ENCODE measurements at regions not wholly inside any gene's neighbourhood (a gene's known extent, or its start where the extent isn't known, plus 50 kb on each side); places are given as distances from the start of the nearest gene placed in this dataset.
"Not testable (repeated sequence)": the region's sequence is repeated elsewhere in the genome, so short reads cannot be mapped to it uniquely, and the experiment has no call there.

GRCh38 chr17:70750983-70751382, 581.7 kb downstream of the KCNJ2 start:
- Histone ChIP-seq H3K4me1 (ENCODE audit: insufficient read depth) (no peaks in the 10 kb centered on the region), H3K27ac (ENCODE audit: low read depth) (no peak overlapping the region), H3K4me3 (ENCODE audit: low read depth, low read length) (no peak overlapping the region), H3K36me3 (ENCODE audit: insufficient read depth) (no peaks in the 10 kb centered on the region)
- no peak for DNase-seq (ENCODE audit: extremely low spot score)
- 51% methylated on average over 1 of the region's 1 CpG for WGBS

DNA sequence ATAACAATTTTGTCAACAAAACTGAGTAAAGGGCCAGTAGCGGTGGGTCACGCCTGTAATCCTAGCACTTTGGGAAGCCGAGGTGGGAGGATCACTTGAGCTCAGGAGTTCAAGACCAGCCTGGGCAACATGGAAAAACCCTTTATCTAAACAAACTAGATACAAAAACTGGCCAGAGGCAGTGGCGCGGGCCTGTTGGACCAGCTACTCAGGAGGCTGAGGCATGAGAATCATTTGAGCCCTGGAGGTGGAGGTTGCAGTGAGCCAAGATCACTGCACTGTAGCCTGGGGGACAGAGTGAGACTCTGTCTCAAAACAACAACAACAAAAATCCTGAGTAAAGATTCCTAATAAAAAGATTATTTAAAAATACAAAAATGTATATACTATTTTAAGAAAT, 583.1 kb downstream of the KCNJ2 start:
- not testable (repeated sequence) for H3K4me3 ChIP-seq (ENCODE audit: low read depth, low read length); H3K36me3 ChIP-seq (ENCODE audit: insufficient read depth); H3K4me1 ChIP-seq (ENCODE audit: insufficient read depth); H3K27ac ChIP-seq (ENCODE audit: low read depth); DNase-seq (ENCODE audit: extremely low spot score)
- 92% methylated on average over 5 of the region's 5 CpGs for WGBS

GRCh38 chr17:70752966-70753467, 583.7 kb downstream of the KCNJ2 start:
- H3K4me1 ChIP-seq (ENCODE audit: insufficient read depth): no peaks in the 10 kb centered on the region
- WGBS: 96% methylated on average over 1 of the region's 1 CpG

DNA sequence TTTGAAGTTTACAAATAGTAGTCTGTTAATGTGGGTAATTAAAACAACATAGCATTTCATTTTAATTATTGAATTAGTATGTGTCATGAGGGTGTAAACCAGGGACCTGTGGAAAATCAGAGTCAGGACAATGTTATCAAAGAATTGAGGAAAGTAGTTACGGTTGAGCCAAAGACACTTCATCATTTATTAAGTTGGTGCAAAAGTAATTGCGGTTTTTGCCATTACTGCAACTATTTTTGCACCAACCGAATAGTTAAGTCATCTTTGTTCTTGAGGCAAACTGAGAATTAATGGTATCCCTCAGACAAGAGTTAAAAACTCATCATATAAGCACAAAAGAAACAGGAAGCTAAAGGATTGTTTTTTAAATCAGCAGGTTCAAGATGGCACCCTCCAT, 593.7 kb downstream of the KCNJ2 start:
- no peak for DNase-seq (ENCODE audit: extremely low spot score)
- H3K4me3 ChIP-seq (ENCODE audit: low read depth, low read length): no peak overlapping the region
- no peaks in the 10 kb centered on the region for H3K4me1 ChIP-seq (ENCODE audit: insufficient read depth)
- H3K36me3 ChIP-seq (ENCODE audit: insufficient read depth): no peaks in the 10 kb centered on the region
- 94% methylated on average over 3 of the region's 3 CpGs for WGBS
- H3K27ac ChIP-seq (ENCODE audit: low read depth): no peak overlapping the region

More at GRCh38 chr17:70752966-70753467, 583.7 kb downstream of the KCNJ2 start:
- no peak overlapping the region for H3K27ac ChIP-seq (ENCODE audit: low read depth)
- H3K36me3 ChIP-seq (ENCODE audit: insufficient read depth): no peaks in the 10 kb centered on the region
- no peak for DNase-seq (ENCODE audit: extremely low spot score)
- H3K4me3 ChIP-seq (ENCODE audit: low read depth, low read length): no peak overlapping the region

- peak; percentile 5 for DNase-seq (ENCODE audit: extremely low spot score)
- Histone ChIP-seq H3K4me1 (ENCODE audit: insufficient read depth) (no peaks in the 10 kb centered on the region), H3K4me3 (ENCODE audit: low read depth, low read length) (no peak overlapping the region), H3K27ac (ENCODE audit: low read depth) (no peak overlapping the region), H3K36me3 (ENCODE audit: insufficient read depth) (no peaks in the 10 kb centered on the region)
- WGBS: 50% methylated on average over 2 of the region's 2 CpGs
Measured at GRCh38 chr17:70767102-70767701, 597.9 kb downstream of the KCNJ2 start.

- WGBS: 90% methylated on average over 1 of the region's 1 CpG
- Histone ChIP-seq H3K27ac (ENCODE audit: low read depth) (no peak overlapping the region), H3K36me3 (ENCODE audit: insufficient read depth) (no peaks in the 10 kb centered on the region), H3K4me1 (ENCODE audit: insufficient read depth) (no peaks in the 10 kb centered on the region), H3K4me3 (ENCODE audit: low read depth, low read length) (no peak overlapping the region)
- no peak for DNase-seq (ENCODE audit: extremely low spot score)
Measured at GRCh38 chr17:70769956-70770355, 600.6 kb downstream of the KCNJ2 start.

DNA sequence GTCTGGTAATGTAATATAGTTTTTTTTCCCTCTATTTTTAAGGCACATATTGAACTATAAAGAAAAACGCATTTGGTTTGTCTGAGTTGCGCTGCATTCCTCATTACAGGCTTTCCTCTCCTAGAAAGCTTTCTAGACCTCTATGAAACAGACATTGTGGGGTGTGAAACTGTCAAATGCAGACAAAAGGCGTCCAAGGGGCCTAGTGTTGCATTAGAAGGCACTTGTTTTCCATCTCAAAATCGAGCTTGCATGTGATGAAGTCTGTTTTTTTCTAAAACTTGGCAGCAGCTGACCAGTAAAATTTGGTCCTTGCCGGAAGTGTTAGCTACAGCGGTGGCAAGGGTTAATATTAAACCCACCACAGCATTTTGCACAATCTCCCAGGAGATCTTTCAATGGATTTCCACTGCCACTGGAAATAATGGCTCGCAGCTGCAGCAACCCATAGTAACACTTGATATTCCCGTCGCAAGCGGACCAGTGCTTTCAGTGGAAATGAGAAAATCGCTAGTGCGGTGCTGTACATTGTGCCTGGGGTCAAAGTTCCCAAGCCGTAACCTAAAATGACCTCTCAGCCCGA, 602.6 kb downstream of the KCNJ2 start:
- no peaks in the 10 kb centered on the region for H3K36me3 ChIP-seq (ENCODE audit: insufficient read depth)
- no peak overlapping the region for H3K4me3 ChIP-seq (ENCODE audit: low read depth, low read length)
- no peak for DNase-seq (ENCODE audit: extremely low spot score)
- no peak overlapping the region for H3K27ac ChIP-seq (ENCODE audit: low read depth)
- WGBS: 76% methylated on average over 14 of the region's 14 CpGs
- no peaks in the 10 kb centered on the region for H3K4me1 ChIP-seq (ENCODE audit: insufficient read depth)

GRCh38 chr17:70772761-70773160, 603.4 kb downstream of the KCNJ2 start:
- WGBS: 80% methylated on average over 7 of the region's 7 CpGs

DNA sequence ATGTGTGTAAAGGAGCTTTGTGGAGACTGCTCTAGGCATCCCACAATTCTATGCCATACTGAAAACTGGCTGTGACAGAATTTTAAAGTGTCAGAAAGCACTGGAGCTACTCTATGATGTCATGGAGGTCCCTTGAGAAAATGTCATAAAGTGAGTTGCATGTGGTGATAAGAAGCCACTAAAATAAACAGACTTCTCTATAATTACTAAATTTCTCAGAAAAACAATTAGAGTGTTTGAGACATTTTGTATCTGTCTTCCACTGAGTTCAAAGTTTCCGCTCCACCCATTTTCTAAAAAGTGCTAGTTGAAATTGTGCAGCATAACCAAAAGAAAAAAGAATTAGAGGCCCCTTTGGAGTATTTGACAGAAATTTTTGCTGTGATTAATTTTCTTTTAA, 603.9 kb downstream of the KCNJ2 start:
- whole genome bisulfite sequencing: 85% methylated on average over 1 of the region's 1 CpG
- DNase-seq (ENCODE audit: extremely low spot score): no peak

More at GRCh38 chr17:70772761-70773160, 603.4 kb downstream of the KCNJ2 start:
- H3K36me3 ChIP-seq (ENCODE audit: insufficient read depth): no peaks in the 10 kb centered on the region
- no peak overlapping the region for H3K27ac ChIP-seq (ENCODE audit: low read depth)
- H3K4me3 ChIP-seq (ENCODE audit: low read depth, low read length): no peak overlapping the region
- no peaks in the 10 kb centered on the region for H3K4me1 ChIP-seq (ENCODE audit: insufficient read depth)
- DNase-seq (ENCODE audit: extremely low spot score): no peak

GRCh38 chr17:70774339-70775117, 605.2 kb downstream of the KCNJ2 start:
- no peak for DNase-seq (ENCODE audit: extremely low spot score)
- Histone ChIP-seq H3K4me3 (ENCODE audit: low read depth, low read length) (no peak overlapping the region), H3K27ac (ENCODE audit: low read depth) (no peak overlapping the region), H3K36me3 (ENCODE audit: insufficient read depth) (no peaks in the 10 kb centered on the region), H3K4me1 (ENCODE audit: insufficient read depth) (no peaks in the 10 kb centered on the region)

More for the DNA sequence above, 603.9 kb downstream of the KCNJ2 start:
- H3K36me3 ChIP-seq (ENCODE audit: insufficient read depth): no peaks in the 10 kb centered on the region
- H3K4me3 ChIP-seq (ENCODE audit: low read depth, low read length): no peak overlapping the region
- no peak overlapping the region for H3K27ac ChIP-seq (ENCODE audit: low read depth)
- H3K4me1 ChIP-seq (ENCODE audit: insufficient read depth): no peaks in the 10 kb centered on the region

- Histone ChIP-seq H3K4me1 (ENCODE audit: insufficient read depth) (no peaks in the 10 kb centered on the region), H3K36me3 (ENCODE audit: insufficient read depth) (no peaks in the 10 kb centered on the region), H3K27ac (ENCODE audit: low read depth) (no peak overlapping the region), H3K4me3 (ENCODE audit: low read depth, low read length) (no peak overlapping the region)
- WGBS: 50% methylated on average over 2 of the region's 2 CpGs
- no peak for DNase-seq (ENCODE audit: extremely low spot score)
Measured at GRCh38 chr17:70775679-70776078, 606.3 kb downstream of the KCNJ2 start.

DNA sequence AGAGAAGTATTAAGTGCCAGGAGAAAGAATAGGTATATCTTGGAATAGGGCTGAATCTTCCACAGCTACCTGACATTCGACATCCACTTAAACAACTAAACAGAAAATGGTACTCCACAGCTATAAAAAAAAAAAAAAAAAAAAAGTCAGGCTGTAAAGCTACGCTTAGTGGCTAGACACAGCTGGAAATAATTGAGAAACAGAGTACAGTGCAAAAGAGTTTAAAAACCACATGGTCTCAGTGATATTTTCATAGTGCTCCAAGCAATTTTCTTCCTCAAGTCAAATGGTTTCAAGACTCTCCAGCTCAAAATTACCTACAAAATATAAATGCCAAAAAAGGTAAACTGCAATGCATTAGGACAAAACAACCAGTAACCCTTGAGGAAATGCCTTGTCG, 607.1 kb downstream of the KCNJ2 start:
- Histone ChIP-seq H3K36me3 (ENCODE audit: insufficient read depth) (no peaks in the 10 kb centered on the region), H3K27ac (ENCODE audit: low read depth) (no peak overlapping the region), H3K4me3 (ENCODE audit: low read depth, low read length) (no peak overlapping the region), H3K4me1 (ENCODE audit: insufficient read depth) (no peaks in the 10 kb centered on the region)
- 56% methylated on average over 3 of the region's 3 CpGs for WGBS
- no peak for DNase-seq (ENCODE audit: extremely low spot score)

GRCh38 chr17:70780031-70780430, 610.7 kb downstream of the KCNJ2 start:
- whole genome bisulfite sequencing: 83% methylated on average over 2 of the region's 2 CpGs
- no peak overlapping the region for H3K27ac ChIP-seq (ENCODE audit: low read depth)
- no peak for DNase-seq (ENCODE audit: extremely low spot score)
- H3K36me3 ChIP-seq (ENCODE audit: insufficient read depth): no peaks in the 10 kb centered on the region
- H3K4me1 ChIP-seq (ENCODE audit: insufficient read depth): no peaks in the 10 kb centered on the region
- H3K4me3 ChIP-seq (ENCODE audit: low read depth, low read length): no peak overlapping the region

DNA sequence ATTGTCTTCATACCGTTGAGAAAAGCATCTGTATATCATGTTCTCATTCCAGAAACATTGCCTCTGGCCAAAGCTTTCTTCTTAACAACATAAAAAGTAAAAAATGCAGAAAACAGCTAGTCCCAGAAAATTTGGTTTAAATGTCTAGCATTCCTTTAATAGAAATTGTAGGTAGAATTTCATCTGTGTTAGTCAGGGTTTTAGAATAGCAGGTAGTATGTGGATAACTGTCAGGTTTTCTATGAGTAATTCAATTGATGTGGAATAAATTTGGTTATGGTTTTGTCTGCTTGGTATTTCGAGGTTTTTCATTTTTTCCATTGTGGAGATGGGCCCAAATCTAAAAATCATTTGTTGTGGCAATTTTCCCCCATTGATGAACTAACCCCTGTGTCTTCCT, 616.7 kb downstream of the KCNJ2 start:
- WGBS: 69% methylated on average over 2 of the region's 2 CpGs
- no peaks in the 10 kb centered on the region for H3K4me1 ChIP-seq (ENCODE audit: insufficient read depth)
- H3K4me3 ChIP-seq (ENCODE audit: low read depth, low read length): no peak overlapping the region
- DNase-seq (ENCODE audit: extremely low spot score): no peak
- H3K36me3 ChIP-seq (ENCODE audit: insufficient read depth): no peaks in the 10 kb centered on the region
- H3K27ac ChIP-seq (ENCODE audit: low read depth): no peak overlapping the region

Data from urinary bladder (tissue), 3 donors.